BE2C (cell line): ENCODE measurements at regions not wholly inside any gene's neighbourhood (a gene's known extent, or its start where the extent isn't known, plus 50 kb on each side); places are given as distances from the start of the nearest gene placed in this dataset.

Experiments
- DNase-seq: peaks from one replicate; pipeline ENCODE4 v3.0.0-alpha.2; 2020
- H3K27me3 ChIP-seq: fragments of 250-450 bp; sonication (Bioruptor Pico); 2 replicates; pipeline ENCODE4 v1.5.1; 2020; ENCODE audit warnings: mild to moderate bottlenecking
- H3K36me3 ChIP-seq: fragments of 250-450 bp; sonication (Bioruptor Pico); 2 replicates; pipeline ENCODE4 v1.5.1; 2020; ENCODE audit warnings: mild to moderate bottlenecking
- H3K4me1 ChIP-seq: fragments of 250-450 bp; sonication (Bioruptor Pico); 2 replicates; pipeline ENCODE4 v1.5.1; 2020
- H3K4me3 ChIP-seq: 2 replicates; pipeline ENCODE4 v1.5.1; 2011; ENCODE audit warnings: low read depth, low read length
- H3K9me3 ChIP-seq: fragments of 250-450 bp; sonication (Bioruptor Pico); 2 replicates; pipeline ENCODE4 v1.5.1; 2020
- TF ChIP-seq, protein P1 (sequence below): IDR thresholded peaks from 2 replicates; pipeline ENCODE4 v1.5.1; 2012; ENCODE audit warnings: mild to moderate bottlenecking, low read depth, low read length

GRCh38 chr10:128694168-128694850, 568.1 kb upstream of the MKI67 start:
- no peaks in the 10 kb centered on the region for H3K36me3 ChIP-seq
- DNase-seq = no peak
- H3K9me3 ChIP-seq = no peaks in the 10 kb centered on the region
- TF ChIP-seq, protein P1, sequence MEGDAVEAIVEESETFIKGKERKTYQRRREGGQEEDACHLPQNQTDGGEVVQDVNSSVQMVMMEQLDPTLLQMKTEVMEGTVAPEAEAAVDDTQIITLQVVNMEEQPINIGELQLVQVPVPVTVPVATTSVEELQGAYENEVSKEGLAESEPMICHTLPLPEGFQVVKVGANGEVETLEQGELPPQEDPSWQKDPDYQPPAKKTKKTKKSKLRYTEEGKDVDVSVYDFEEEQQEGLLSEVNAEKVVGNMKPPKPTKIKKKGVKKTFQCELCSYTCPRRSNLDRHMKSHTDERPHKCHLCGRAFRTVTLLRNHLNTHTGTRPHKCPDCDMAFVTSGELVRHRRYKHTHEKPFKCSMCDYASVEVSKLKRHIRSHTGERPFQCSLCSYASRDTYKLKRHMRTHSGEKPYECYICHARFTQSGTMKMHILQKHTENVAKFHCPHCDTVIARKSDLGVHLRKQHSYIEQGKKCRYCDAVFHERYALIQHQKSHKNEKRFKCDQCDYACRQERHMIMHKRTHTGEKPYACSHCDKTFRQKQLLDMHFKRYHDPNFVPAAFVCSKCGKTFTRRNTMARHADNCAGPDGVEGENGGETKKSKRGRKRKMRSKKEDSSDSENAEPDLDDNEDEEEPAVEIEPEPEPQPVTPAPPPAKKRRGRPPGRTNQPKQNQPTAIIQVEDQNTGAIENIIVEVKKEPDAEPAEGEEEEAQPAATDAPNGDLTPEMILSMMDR = no peak
- H3K4me3 ChIP-seq = no peak overlapping the region
- H3K4me1 ChIP-seq = no peaks in the 10 kb centered on the region
- H3K27me3 ChIP-seq = no peaks in the 10 kb centered on the region

DNA sequence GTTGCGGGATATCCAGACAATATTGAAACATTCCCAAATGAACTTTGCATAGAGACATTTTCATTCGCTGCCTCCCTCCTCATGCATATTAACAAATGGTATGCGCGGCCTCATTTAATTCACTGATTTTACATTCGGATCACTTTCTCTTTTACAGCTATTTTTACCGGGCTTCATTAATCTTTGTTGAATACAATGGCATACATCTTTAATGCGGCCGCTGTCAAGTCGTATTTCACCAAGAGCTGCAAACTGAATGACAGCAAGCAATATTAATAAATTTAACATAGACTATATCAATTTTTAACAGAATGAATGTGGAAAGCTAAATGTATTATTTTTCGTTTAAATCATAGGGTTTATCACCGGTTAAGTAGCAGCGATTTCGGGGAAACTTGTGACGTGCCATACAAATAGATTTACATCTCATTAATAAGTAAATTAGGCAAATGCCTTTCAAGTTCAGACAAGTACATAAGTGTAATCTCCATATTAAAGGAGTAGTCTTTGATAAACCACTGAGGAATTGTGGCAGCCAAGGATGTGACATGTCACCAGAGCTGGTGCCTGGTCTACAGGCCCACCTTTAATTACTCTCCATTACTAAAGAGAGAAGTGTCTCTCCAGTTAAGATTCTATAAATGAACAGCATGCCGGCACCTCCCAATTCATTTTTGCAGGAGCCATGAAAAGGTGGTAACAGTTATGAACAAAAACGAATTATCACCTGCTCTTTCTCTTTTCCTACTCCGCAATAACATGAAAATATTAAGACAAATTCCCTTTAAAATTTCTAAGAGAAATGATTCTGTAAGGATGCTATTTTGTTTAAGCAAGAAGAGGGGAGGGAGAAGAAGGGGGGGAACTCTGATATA, 568.9 kb upstream of the MKI67 start:
- Histone ChIP-seq H3K4me1 (no peaks in the 10 kb centered on the region), H3K27me3 (no peaks in the 10 kb centered on the region), H3K9me3 (no peaks in the 10 kb centered on the region), H3K4me3 (no peak overlapping the region), H3K36me3 (no peaks in the 10 kb centered on the region)
- TF ChIP-seq, protein P1 = no peak
- DNase-seq = no peak

DNA sequence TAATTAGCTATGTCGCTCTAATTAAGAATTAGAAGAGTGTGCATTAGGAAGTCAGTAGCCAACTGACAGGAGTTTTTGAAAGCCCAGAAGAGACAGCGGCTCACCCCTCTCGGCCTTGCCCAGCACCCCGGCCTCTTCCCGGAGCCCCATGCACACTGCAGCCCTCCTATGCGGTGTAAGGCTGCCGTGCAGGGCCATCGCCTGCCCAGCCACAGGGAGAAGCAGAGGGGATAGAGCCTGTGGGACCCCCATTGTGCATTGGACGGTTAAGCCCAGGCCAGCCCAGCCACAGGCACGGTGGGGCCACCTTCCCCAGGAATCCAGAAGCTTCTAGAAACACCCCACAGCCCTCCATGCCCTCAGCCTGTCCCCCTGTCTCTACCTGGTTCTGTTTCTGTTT, 569.7 kb upstream of the MKI67 start:
- Histone ChIP-seq H3K4me1 (no peaks in the 10 kb centered on the region), H3K27me3 (no peaks in the 10 kb centered on the region), H3K36me3 (no peaks in the 10 kb centered on the region), H3K9me3 (no peaks in the 10 kb centered on the region), H3K4me3 (no peak overlapping the region)
- TF ChIP-seq, protein P1 = no peak
- no peak for DNase-seq

DNA sequence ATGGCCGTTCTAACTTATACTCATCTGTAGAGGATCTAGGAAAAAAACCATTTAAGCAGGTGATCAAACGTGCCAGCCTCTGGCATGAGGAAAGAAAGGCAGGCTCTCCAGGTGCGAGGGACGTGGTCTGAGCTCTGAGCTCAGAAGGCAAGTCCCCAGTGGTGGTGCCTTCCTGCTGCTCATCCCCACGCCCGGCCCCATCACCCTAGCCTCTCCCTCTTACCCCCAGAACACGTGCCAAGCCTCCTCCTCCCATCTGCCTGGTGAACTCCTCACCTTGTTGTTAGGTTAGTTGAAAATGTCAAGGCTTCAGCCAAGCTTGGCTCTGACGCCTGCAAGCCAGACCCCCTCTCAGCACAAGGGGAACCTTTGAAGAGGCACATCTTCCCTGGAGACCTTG, 571.2 kb upstream of the MKI67 start:
- no peak for DNase-seq
- Histone ChIP-seq H3K9me3 (no peaks in the 10 kb centered on the region), H3K36me3 (no peaks in the 10 kb centered on the region), H3K4me1 (no peaks in the 10 kb centered on the region), H3K27me3 (no peaks in the 10 kb centered on the region), H3K4me3 (no peak overlapping the region)
- TF ChIP-seq, protein P1 = no peak

DNA sequence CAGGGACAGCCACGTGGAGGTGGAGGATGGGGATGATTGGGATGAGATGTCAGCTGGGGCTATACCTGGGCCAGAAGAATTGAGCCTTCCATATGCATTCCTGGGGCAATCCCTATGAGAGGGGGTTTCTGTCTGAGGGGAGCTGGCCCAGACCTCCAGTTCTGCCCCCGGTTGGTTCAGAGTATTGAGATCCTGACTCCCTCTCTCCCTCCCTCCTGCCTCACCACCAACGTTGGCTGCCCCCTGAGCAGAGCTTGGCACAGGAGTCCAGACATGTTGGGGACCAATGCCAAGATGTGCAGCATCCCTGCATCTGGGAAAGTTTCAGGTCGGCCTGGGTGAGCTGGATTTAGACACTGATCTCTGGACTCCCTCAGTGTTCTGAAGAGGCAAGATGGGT, 575.2 kb upstream of the MKI67 start:
- DNase-seq = no peak
- H3K4me1 ChIP-seq = no peaks in the 10 kb centered on the region
- H3K27me3 ChIP-seq = no peaks in the 10 kb centered on the region
- H3K36me3 ChIP-seq = no peaks in the 10 kb centered on the region
- no peaks in the 10 kb centered on the region for H3K9me3 ChIP-seq
- TF ChIP-seq, protein P1 = no peak
- no peak overlapping the region for H3K4me3 ChIP-seq

DNA sequence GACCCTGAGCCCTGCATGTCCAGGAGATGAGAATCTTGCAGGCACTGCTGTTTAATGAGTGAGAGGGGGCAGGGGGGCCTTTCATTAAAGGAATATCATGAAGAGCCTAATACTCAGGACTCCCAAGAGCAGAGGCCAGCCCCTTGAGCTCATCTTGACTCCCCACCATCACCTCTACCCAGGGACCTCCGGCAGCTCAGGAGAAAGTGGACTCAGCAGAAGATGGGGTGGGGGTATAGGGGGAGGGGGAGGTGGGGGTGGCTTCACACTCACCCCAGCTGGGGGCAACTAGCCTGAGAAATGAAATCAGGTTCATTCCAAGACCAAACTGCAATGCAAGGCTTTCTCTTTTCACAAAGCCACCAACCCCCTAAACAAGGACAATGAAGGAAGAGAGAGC, 575.6 kb upstream of the MKI67 start:
- Histone ChIP-seq H3K4me1 (no peaks in the 10 kb centered on the region), H3K9me3 (no peaks in the 10 kb centered on the region), H3K4me3 (no peak overlapping the region), H3K36me3 (no peaks in the 10 kb centered on the region), H3K27me3 (no peaks in the 10 kb centered on the region)
- DNase-seq = no peak
- TF ChIP-seq, protein P1 = no peak
